ENCODE measurements at regions not wholly inside any gene's neighbourhood (a gene's known extent, or its start where the extent isn't known, plus 50 kb on each side); places are given as distances from the start of the nearest gene placed in this dataset.

GRCh38 chr14:58848365-58848764 lies 210.6 kb downstream of the DACT1 start:
- Mint-ChIP-seq H3K36me3 (ENCODE audit: insufficient read depth) (no peaks in the 10 kb centered on the region), H3K4me1 (ENCODE audit: low read depth in 2 of 2) (no peaks in the 10 kb centered on the region)

DNA sequence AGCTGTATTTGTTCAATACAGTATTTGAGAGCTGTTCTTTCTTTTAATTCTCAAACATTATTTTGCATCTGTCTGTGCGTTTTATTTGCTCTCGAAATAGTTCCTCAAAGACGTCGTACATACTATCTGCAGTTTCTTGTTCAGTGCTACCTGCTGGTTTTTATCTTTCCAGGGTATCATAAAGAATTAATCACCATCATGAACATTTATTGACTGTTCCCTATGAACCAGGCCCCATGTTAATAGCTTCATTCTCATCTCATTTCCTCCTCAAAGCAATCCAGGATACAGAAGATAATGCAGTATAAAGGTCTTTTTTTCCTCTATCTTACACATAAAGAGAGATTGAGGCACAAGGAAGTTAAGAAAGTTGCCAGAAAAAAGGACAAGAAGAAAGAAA lies 211.8 kb downstream of the DACT1 start:
- no peaks in the 10 kb centered on the region for H3K4me1 Mint-ChIP-seq (ENCODE audit: low read depth in 2 of 2)
- H3K9me3 Mint-ChIP-seq = peaks cover 0 to 5% of the 10 kb centered on the region in 2 donors
- DNase-seq (no peak), ATAC-seq (replicated peaks) (no peak)
- no peaks in the 10 kb centered on the region for H3K27me3 Mint-ChIP-seq
- H3K36me3 Mint-ChIP-seq (ENCODE audit: insufficient read depth) = no peaks in the 10 kb centered on the region
- no peak overlapping the region for H3K27ac Mint-ChIP-seq
- H3K4me3 Mint-ChIP-seq = no peak overlapping the region

More at GRCh38 chr14:58848365-58848764, 210.6 kb downstream of the DACT1 start:
- ATAC-seq (replicated peaks) (no peak), DNase-seq (no peak)
- peaks cover 0 to 5% of the 10 kb centered on the region in 2 donors for H3K9me3 Mint-ChIP-seq
- H3K27me3 Mint-ChIP-seq = no peaks in the 10 kb centered on the region
- no peak overlapping the region for H3K4me3 Mint-ChIP-seq
- no peak overlapping the region for H3K27ac Mint-ChIP-seq

GRCh38 chr14:58850011-58850410 lies 212.2 kb downstream of the DACT1 start:
- H3K27me3 Mint-ChIP-seq = no peaks in the 10 kb centered on the region
- no peaks in the 10 kb centered on the region for H3K4me1 Mint-ChIP-seq (ENCODE audit: low read depth in 2 of 2)
- no peaks in the 10 kb centered on the region for H3K36me3 Mint-ChIP-seq (ENCODE audit: insufficient read depth)
- DNase-seq = no peak
- no peak overlapping the region for H3K4me3 Mint-ChIP-seq
- H3K27ac Mint-ChIP-seq = no peak overlapping the region
- H3K9me3 Mint-ChIP-seq = peaks cover 0 to 5% of the 10 kb centered on the region in 2 donors
- ATAC-seq (replicated peaks) = no peak

GRCh38 chr14:58861586-58861985 lies 223.8 kb downstream of the DACT1 start:
- peaks cover 4 to 23% of the 10 kb centered on the region in 2 donors for H3K9me3 Mint-ChIP-seq
- no peak for ATAC-seq (replicated peaks)
- H3K36me3 Mint-ChIP-seq (ENCODE audit: insufficient read depth) = no peaks in the 10 kb centered on the region
- no peak overlapping the region for H3K4me3 Mint-ChIP-seq
- no peak for DNase-seq
- no peaks in the 10 kb centered on the region for H3K4me1 Mint-ChIP-seq (ENCODE audit: low read depth in 2 of 2)
- H3K27me3 Mint-ChIP-seq = no peaks in the 10 kb centered on the region
- H3K27ac Mint-ChIP-seq = no peak overlapping the region

- Mint-ChIP-seq H3K27ac (no peak overlapping the region), H3K9me3 (peaks cover 4 to 23% of the 10 kb centered on the region in 2 donors), H3K4me3 (no peak overlapping the region), H3K36me3 (ENCODE audit: insufficient read depth) (no peaks in the 10 kb centered on the region), H3K4me1 (ENCODE audit: low read depth in 2 of 2) (no peaks in the 10 kb centered on the region), H3K27me3 (no peaks in the 10 kb centered on the region)
- DNase-seq (no peak), ATAC-seq (replicated peaks) (no peak)
These were observed 224.8 kb downstream of the DACT1 start for GRCh38 chr14:58862416-58863160.

- DNase-seq (no peak), ATAC-seq (replicated peaks) (no peak)
- Mint-ChIP-seq H3K4me3 (no peak overlapping the region), H3K27ac (no peak overlapping the region), H3K9me3 (peaks cover 6 to 23% of the 10 kb centered on the region in 2 donors), H3K27me3 (no peaks in the 10 kb centered on the region), H3K36me3 (ENCODE audit: insufficient read depth) (no peaks in the 10 kb centered on the region), H3K4me1 (ENCODE audit: low read depth in 2 of 2) (no peaks in the 10 kb centered on the region)
These were observed 226.0 kb downstream of the DACT1 start for GRCh38 chr14:58863661-58864345.

GRCh38 chr14:58864751-58865513 lies 227.2 kb downstream of the DACT1 start:
- no peak overlapping the region for H3K27ac Mint-ChIP-seq
- no peaks in the 10 kb centered on the region for H3K27me3 Mint-ChIP-seq
- DNase-seq = no peak
- ATAC-seq (replicated peaks) = no peak
- no peak overlapping the region for H3K4me3 Mint-ChIP-seq
- H3K36me3 Mint-ChIP-seq (ENCODE audit: insufficient read depth) = no peaks in the 10 kb centered on the region
- no peaks in the 10 kb centered on the region for H3K4me1 Mint-ChIP-seq (ENCODE audit: low read depth in 2 of 2)
- peaks cover 3 to 14% of the 10 kb centered on the region in 2 donors for H3K9me3 Mint-ChIP-seq

- Mint-ChIP-seq H3K4me3 (no peak overlapping the region), H3K4me1 (ENCODE audit: low read depth in 2 of 2) (no peaks in the 10 kb centered on the region), H3K9me3 (peaks cover 3 to 14% of the 10 kb centered on the region in 2 donors), H3K27ac (no peak overlapping the region), H3K27me3 (no peaks in the 10 kb centered on the region), H3K36me3 (ENCODE audit: insufficient read depth) (no peaks in the 10 kb centered on the region)
- no peak for ATAC-seq (replicated peaks)
- DNase-seq = no peak
These were observed 227.9 kb downstream of the DACT1 start for GRCh38 chr14:58865514-58866281.

- ATAC-seq (replicated peaks) = no peak
- H3K4me3 Mint-ChIP-seq = no peak overlapping the region
- no peaks in the 10 kb centered on the region for H3K27me3 Mint-ChIP-seq
- no peaks in the 10 kb centered on the region for H3K4me1 Mint-ChIP-seq (ENCODE audit: low read depth in 2 of 2)
- H3K9me3 Mint-ChIP-seq = peaks cover 3 to 14% of the 10 kb centered on the region in 2 donors
- no peak for DNase-seq
- H3K36me3 Mint-ChIP-seq (ENCODE audit: insufficient read depth) = no peaks in the 10 kb centered on the region
- H3K27ac Mint-ChIP-seq = no peak overlapping the region
These were observed 228.6 kb downstream of the DACT1 start for GRCh38 chr14:58866391-58866790.

DNA sequence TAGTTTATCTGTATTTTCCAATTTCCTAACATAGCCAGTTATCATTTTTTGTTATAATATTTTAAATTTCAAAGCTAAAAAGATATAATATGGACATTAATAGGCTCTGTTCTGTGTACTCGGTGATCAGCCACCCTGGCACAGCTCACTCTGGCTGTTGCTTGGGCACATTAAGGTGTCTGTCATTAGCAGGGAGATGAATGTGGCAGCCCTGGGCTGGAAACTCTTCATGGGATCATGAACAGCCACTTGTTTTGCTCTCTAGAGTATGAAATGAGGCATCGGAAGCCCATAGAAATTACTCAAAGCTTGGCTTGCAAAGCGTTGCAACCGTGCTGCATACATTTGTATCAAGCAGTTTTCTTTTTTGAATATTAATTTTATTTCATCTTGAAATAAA lies 233.2 kb downstream of the DACT1 start:
- no peak overlapping the region for H3K27ac Mint-ChIP-seq
- H3K27me3 Mint-ChIP-seq = no peaks in the 10 kb centered on the region
- H3K9me3 Mint-ChIP-seq = peaks cover 0 to 2% of the 10 kb centered on the region in 2 donors
- peaks cover 2% of the 10 kb centered on the region for H3K36me3 Mint-ChIP-seq (ENCODE audit: insufficient read depth)
- H3K4me3 Mint-ChIP-seq = no peak overlapping the region
- ATAC-seq (replicated peaks) (no peak), DNase-seq (no peak)
- H3K4me1 Mint-ChIP-seq (ENCODE audit: low read depth in 2 of 2) = no peaks in the 10 kb centered on the region

DNA sequence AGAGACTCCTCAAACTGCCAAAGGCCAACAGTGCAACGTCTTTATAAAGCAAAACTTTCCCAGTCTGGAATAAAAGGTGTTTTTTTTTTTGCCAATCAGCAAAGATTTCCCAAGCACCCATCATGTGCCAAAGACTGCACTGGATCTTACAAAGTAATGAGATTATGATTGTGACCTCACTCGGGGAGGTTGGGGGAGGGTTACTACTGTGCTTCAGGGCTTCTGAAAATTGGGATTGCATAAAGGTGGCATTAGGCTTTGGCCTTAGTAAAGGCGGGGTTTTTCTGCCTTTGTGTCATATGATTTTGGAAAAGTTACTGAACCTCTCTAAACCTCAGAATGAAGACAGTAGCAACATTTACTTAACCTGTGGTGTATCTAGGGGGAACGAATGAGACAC lies 233.8 kb downstream of the DACT1 start:
- H3K9me3 Mint-ChIP-seq = peaks cover 0 to 3% of the 10 kb centered on the region in 2 donors
- H3K27me3 Mint-ChIP-seq = no peaks in the 10 kb centered on the region
- peaks cover 2% of the 10 kb centered on the region for H3K36me3 Mint-ChIP-seq (ENCODE audit: insufficient read depth)
- DNase-seq = no peak
- no peak for ATAC-seq (replicated peaks)
- no peak overlapping the region for H3K4me3 Mint-ChIP-seq
- no peaks in the 10 kb centered on the region for H3K4me1 Mint-ChIP-seq (ENCODE audit: low read depth in 2 of 2)
- H3K27ac Mint-ChIP-seq = no peak overlapping the region

DNA sequence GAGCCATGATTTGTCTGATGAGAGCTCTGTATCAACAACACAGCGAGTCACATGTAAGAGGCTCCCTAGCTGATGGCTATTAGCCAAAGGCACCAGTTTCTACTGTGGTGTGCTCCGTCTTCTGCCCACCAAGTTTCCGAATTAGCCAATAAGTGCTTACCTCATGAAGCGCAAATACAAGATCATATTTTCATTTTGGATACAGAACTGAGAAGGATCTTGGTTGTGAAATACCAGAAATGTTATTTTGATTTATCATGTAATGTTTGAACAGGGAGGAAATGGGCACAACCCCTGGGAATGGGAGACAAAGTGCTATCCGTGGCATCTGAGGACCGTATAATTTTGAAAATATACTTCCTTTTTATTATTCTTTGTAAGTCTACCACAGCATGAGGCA lies 234.3 kb downstream of the DACT1 start:
- Mint-ChIP-seq H3K36me3 (ENCODE audit: insufficient read depth) (peaks cover 2% of the 10 kb centered on the region), H3K4me1 (ENCODE audit: low read depth in 2 of 2) (no peaks in the 10 kb centered on the region), H3K27ac (no peak overlapping the region), H3K9me3 (peaks cover 0 to 5% of the 10 kb centered on the region in 2 donors), H3K4me3 (no peak overlapping the region), H3K27me3 (no peaks in the 10 kb centered on the region)
- ATAC-seq (replicated peaks) (no peak), DNase-seq (no peak)

Data from effector memory CD8-positive, alpha-beta T cell (primary cell).